ENCODE measurements at regions not wholly inside any gene's neighbourhood (a gene's known extent, or its start where the extent isn't known, plus 50 kb on each side); places are given as distances from the start of the nearest gene placed in this dataset.

DNA sequence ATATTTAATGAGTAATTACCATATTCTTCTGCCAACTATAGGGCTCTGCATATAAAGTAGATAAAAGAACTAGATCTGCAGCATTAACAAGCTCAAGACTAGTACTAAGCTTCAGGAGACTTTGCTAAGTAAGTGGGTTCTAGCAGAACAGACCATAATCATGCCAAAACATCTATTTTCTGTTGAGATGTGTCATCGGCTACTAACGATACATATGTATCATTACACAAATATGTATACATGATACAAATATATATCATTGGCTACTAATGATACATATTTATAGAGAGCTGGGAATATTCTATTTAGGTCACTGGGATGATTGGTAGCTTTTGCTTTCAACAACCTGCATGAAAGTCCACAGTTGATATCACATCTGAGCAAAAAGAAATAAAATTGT lies 185.8 kb upstream of the DCBLD2 start:
- no peak overlapping the region for H3K56ac ChIP-seq (ENCODE audit: insufficient read length, low read depth, low read length)
- H3K18ac ChIP-seq (ENCODE audit: insufficient read length, low read depth, low read length): no peak overlapping the region
- H2BK15ac ChIP-seq (ENCODE audit: low read depth, low read length): no peak overlapping the region
- no peak overlapping the region for H3K27ac ChIP-seq (ENCODE audit: insufficient read length, low read depth, low read length)
- WGBS (ENCODE audit: extremely low coverage, insufficient read length, low lambda C conversion rate): no CpG with 5 or more reads among the region's 2 CpGs
- no peak overlapping the region for H3K4ac ChIP-seq (ENCODE audit: low read depth, low read length)
- TF ChIP-seq CTCF (conservative IDR thresholded peaks at IDR 0.05): no peak
- H3K9ac ChIP-seq (ENCODE audit: extremely low read depth, insufficient read length, low read length): no peak overlapping the region
- H4K5ac ChIP-seq (ENCODE audit: insufficient read length, low read depth, low read length): no peak overlapping the region
- H2BK120ac ChIP-seq (ENCODE audit: low read depth, low read length, poor library complexity, severe bottlenecking): no peak overlapping the region
- no peaks in the 10 kb centered on the region for H3K79me1 ChIP-seq (ENCODE audit: insufficient read depth, low read depth, low read length, poor library complexity, severe bottlenecking)
- no peaks in the 10 kb centered on the region for H4K20me1 ChIP-seq (ENCODE audit: control insufficient read depth, insufficient read depth, insufficient read length)
- H4K8ac ChIP-seq (replicated peaks; ENCODE audit: insufficient read length, low read depth, low read length): no peak overlapping the region
- no peaks in the 10 kb centered on the region for H3K9me3 ChIP-seq (ENCODE audit: control insufficient read depth, low read depth, low read length)
- no peaks in the 10 kb centered on the region for H3K27me3 ChIP-seq (ENCODE audit: insufficient read depth, low read length)
- no peaks in the 10 kb centered on the region for H3K4me1 ChIP-seq (ENCODE audit: insufficient read depth, low read length)
- H2AK5ac ChIP-seq (ENCODE audit: insufficient read length, low read length): no peak overlapping the region
- H3K27ac Mint-ChIP-seq: no peak overlapping the region
- H2BK5ac ChIP-seq (ENCODE audit: insufficient read length, low read length): no peak overlapping the region
- no peak overlapping the region for H4K91ac ChIP-seq (ENCODE audit: insufficient read length, low read depth, low read length)
- no peaks in the 10 kb centered on the region for H3K79me2 ChIP-seq (ENCODE audit: insufficient read depth, low read length)
- no peak for DNase-seq
- H3K23me2 ChIP-seq (ENCODE audit: insufficient read length, low read depth, low read length, poor library complexity, severe bottlenecking): no peaks in the 10 kb centered on the region
- no peak overlapping the region for H3K4me2 ChIP-seq (ENCODE audit: insufficient read depth, insufficient read length, low read length)
- peaks cover 2% of the 10 kb centered on the region for H3K27me3 Mint-ChIP-seq (ENCODE audit: low read depth)
- no peaks in the 10 kb centered on the region for H3K9me3 Mint-ChIP-seq
- 0 out of 4 replicates have a peak, but pooled peaks cover 0 to 2% of the 10 kb centered on the region in 2 experiments for H3K4me1 Mint-ChIP-seq
- no peak overlapping the region for H3K14ac ChIP-seq (ENCODE audit: insufficient read depth, low read length)
- no peaks in the 10 kb centered on the region for H3K36me3 Mint-ChIP-seq (ENCODE audit: insufficient read depth in 1 of 3, low read depth in 3 of 3)
- no peak overlapping the region for H2AFZ ChIP-seq (ENCODE audit: low read length)
- H2BK12ac ChIP-seq (ENCODE audit: insufficient read length, low read depth, low read length): no peak overlapping the region
- H3K23ac ChIP-seq (ENCODE audit: insufficient read length, low read depth, low read length): no peak overlapping the region
- H3K4me3 Mint-ChIP-seq: no peak overlapping the region
- no peak overlapping the region for H3T11ph ChIP-seq (ENCODE audit: low read length)
- H2BK20ac ChIP-seq (ENCODE audit: low read depth, low read length, poor library complexity, severe bottlenecking): no peak overlapping the region
